ENCODE measurements at regions not wholly inside any gene's neighbourhood (a gene's known extent, or its start where the extent isn't known, plus 50 kb on each side); places are given as distances from the start of the nearest gene placed in this dataset.

GRCh38 chr13:34250151-34250670 is 432.3 kb downstream of the RFC3 start:
- peaks cover 3% of the 10 kb centered on the region for H3K36me3 Mint-ChIP-seq (ENCODE audit: low read depth)
- H3K9me3 Mint-ChIP-seq (ENCODE audit: low read depth) = peaks cover 7% of the 10 kb centered on the region
- no peaks in the 10 kb centered on the region for H3K27me3 Mint-ChIP-seq (ENCODE audit: low read depth)
- TF ChIP-seq CTCF (IDR thresholded peaks at IDR 0.05) = no peak
- no peak overlapping the region for H3K27ac Mint-ChIP-seq (ENCODE audit: unreplicated experiment)
- peaks cover 8% of the 10 kb centered on the region for H3K4me1 Mint-ChIP-seq (ENCODE audit: low read depth)
- H3K4me3 Mint-ChIP-seq (ENCODE audit: unreplicated experiment) = no peak overlapping the region
- DNase-seq (ENCODE audit: low spot score) = no peak

- TF ChIP-seq CTCF (IDR thresholded peaks at IDR 0.05) = no peak
- H3K27ac Mint-ChIP-seq (ENCODE audit: unreplicated experiment) = no peak overlapping the region
- peaks cover 12% of the 10 kb centered on the region for H3K9me3 Mint-ChIP-seq (ENCODE audit: low read depth)
- H3K4me1 Mint-ChIP-seq (ENCODE audit: low read depth) = peaks cover 13% of the 10 kb centered on the region
- no peak for DNase-seq (ENCODE audit: low spot score)
- peaks cover 5% of the 10 kb centered on the region for H3K36me3 Mint-ChIP-seq (ENCODE audit: low read depth)
- H3K27me3 Mint-ChIP-seq (ENCODE audit: low read depth) = no peaks in the 10 kb centered on the region
- H3K4me3 Mint-ChIP-seq (ENCODE audit: unreplicated experiment) = no peak overlapping the region
These were observed 436.4 kb downstream of the RFC3 start for GRCh38 chr13:34254366-34254765.

GRCh38 chr13:34255711-34256110 is 437.8 kb downstream of the RFC3 start:
- Mint-ChIP-seq H3K4me3 (ENCODE audit: unreplicated experiment) (no peak overlapping the region), H3K9me3 (ENCODE audit: low read depth) (peaks cover 12% of the 10 kb centered on the region), H3K36me3 (ENCODE audit: low read depth) (peaks cover 5% of the 10 kb centered on the region), H3K4me1 (ENCODE audit: low read depth) (peaks cover 5% of the 10 kb centered on the region), H3K27me3 (ENCODE audit: low read depth) (no peaks in the 10 kb centered on the region), H3K27ac (ENCODE audit: unreplicated experiment) (no peak overlapping the region)
- no peak for DNase-seq (ENCODE audit: low spot score)
- TF ChIP-seq CTCF (IDR thresholded peaks at IDR 0.05) = no peak

- H3K4me3 Mint-ChIP-seq (ENCODE audit: unreplicated experiment) = no peak overlapping the region
- no peaks in the 10 kb centered on the region for H3K27me3 Mint-ChIP-seq (ENCODE audit: low read depth)
- peaks cover 5% of the 10 kb centered on the region for H3K36me3 Mint-ChIP-seq (ENCODE audit: low read depth)
- H3K27ac Mint-ChIP-seq (ENCODE audit: unreplicated experiment) = no peak overlapping the region
- TF ChIP-seq CTCF (IDR thresholded peaks at IDR 0.05) = no peak
- peaks cover 12% of the 10 kb centered on the region for H3K9me3 Mint-ChIP-seq (ENCODE audit: low read depth)
- peaks cover 5% of the 10 kb centered on the region for H3K4me1 Mint-ChIP-seq (ENCODE audit: low read depth)
- no peak for DNase-seq (ENCODE audit: low spot score)
These were observed 438.3 kb downstream of the RFC3 start for GRCh38 chr13:34256236-34256635.

GRCh38 chr13:34257966-34258365 is 440.0 kb downstream of the RFC3 start:
- H3K36me3 Mint-ChIP-seq (ENCODE audit: low read depth) = peaks cover 5% of the 10 kb centered on the region
- no peak for DNase-seq (ENCODE audit: low spot score)
- no peak overlapping the region for H3K27ac Mint-ChIP-seq (ENCODE audit: unreplicated experiment)
- TF ChIP-seq CTCF (IDR thresholded peaks at IDR 0.05) = no peak
- H3K4me3 Mint-ChIP-seq (ENCODE audit: unreplicated experiment) = no peak overlapping the region
- peaks cover 5% of the 10 kb centered on the region for H3K4me1 Mint-ChIP-seq (ENCODE audit: low read depth)
- H3K27me3 Mint-ChIP-seq (ENCODE audit: low read depth) = no peaks in the 10 kb centered on the region
- H3K9me3 Mint-ChIP-seq (ENCODE audit: low read depth) = peaks cover 12% of the 10 kb centered on the region
